Left lobe of liver (tissue), 2 donors: ENCODE measurements at regions not wholly inside any gene's neighbourhood (a gene's known extent, or its start where the extent isn't known, plus 50 kb on each side); places are given as distances from the start of the nearest gene placed in this dataset.
"Not testable (repeated sequence)": the region's sequence is repeated elsewhere in the genome, so short reads cannot be mapped to it uniquely, and the experiment has no call there.

ENCODE experiments used
- ATAC-seq: fragments of 200-7000 bp; cut with Tn5 transposase; one replicate; pipeline ENCODE4 v1.9.1; 2020; ENCODE audit warnings: mild to moderate bottlenecking, moderate library complexity
- DNase-seq: peaks from one replicate; pipeline ENCODE4 v3.0.0-alpha.2; 2020; ENCODE audit warnings: low spot score
- donor health status: DM: no; HTN: no; CAD: no; lungs with moderate emphysema.
- donor health status: DM: no; HTN: yes; CAD: no.

DNA sequence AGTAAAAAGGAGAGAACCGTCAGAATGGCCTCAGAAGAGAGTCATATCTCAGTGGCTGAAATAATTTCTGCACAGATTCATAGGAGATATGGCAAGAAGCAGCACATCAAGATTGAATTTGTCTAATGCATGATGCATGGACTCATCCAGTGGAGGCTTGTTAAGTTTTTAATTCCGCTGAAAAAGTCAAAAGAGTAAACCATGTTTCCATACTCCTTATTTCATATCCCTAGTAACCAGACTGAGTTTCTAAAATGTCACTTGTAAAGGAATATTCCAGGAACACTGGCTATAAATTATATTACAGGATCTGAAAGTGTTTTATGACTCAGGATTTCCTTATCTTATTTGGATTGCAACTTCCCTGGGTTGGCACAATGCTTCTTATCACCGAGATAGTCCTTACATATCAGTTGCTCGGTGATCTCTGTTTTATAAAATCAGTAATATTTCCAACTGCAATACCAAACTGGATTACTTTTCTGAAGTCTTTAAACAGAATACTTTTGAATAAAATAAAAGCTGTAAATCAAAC lies 180.2 kb upstream of the TSC22D1 start:
- DNase-seq = no peak

DNA sequence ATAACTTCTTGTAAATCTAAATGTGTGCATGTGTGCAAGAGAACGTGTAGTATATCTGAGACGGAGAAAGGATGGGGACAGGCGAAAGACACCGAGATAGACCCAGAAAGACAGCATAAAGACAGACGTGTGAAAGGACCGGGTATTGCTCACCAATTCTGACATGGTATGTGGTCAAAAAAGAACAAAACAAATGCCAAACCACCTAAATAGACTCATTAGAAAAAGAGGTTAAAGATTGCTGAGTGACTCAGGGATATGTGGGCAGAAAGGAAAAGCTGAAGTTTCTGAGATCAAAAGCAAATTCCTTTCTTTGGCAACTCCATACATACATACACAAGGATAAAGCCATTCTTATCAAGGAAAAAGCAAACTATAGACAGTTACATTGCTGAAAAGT lies 179.7 kb upstream of the TSC22D1 start:
- DNase-seq (no peak), ATAC-seq (no peak)

More for the DNA sequence above, 180.2 kb upstream of the TSC22D1 start:
- no peak for ATAC-seq

DNA sequence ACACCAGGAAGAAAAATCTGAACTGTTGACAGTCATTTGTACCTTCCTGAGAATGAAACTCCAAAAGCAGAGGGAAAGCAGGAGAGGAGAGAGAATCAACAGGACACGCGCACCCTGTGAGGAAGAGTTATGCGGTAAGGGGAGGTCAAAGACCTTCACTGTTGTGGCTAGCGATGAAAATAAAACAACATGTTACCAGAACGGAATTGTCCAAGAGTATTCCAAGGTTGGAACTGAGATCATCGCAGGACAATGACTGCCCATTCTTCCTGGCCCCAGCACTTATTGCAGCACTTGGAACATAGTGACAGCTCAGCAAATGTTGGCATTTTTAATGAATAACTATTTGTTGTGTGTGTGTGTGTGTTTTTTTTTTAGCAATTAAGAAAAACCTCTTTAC lies 176.0 kb upstream of the TSC22D1 start:
- DNase-seq (no peak), ATAC-seq (no peak)

DNA sequence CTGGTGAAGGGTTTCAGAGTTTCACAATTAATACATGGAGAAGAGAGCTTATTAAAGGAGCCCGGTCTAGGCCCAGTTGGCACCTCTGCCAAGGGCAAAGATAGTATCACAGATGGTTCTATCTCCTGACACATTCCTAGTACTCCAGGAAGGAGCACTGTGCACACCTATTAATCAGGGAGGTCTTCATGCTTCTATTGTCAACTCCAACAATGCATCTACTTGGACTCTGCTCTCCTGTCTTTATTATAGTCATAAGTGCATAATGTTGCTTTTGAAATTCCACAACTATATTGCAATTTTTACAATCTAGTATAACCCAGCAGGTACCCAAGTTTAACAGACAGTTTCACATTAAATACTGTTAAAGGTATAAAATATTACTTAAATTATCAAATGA lies 174.5 kb upstream of the TSC22D1 start:
- ATAC-seq = no peak
- no peak for DNase-seq

DNA sequence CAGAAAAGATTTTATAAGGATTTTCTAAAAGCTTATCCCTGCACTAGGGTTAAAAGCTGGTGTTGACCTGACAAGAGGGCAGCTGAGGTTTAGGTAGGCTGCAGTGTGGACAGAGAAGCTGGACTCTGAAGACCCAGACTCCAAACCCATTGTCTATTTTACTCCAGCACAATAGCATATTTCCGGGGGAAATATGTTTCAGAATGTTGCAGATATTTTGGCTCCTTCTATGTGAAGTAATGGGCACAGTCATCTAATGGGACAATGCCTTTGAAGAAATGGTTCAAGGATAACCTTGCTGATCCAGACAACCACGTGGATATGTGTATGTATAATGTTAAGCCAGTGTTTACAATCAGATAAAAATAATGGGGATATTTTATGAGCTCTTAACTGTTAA lies 173.8 kb upstream of the TSC22D1 start:
- no peak for ATAC-seq
- no peak for DNase-seq

DNA sequence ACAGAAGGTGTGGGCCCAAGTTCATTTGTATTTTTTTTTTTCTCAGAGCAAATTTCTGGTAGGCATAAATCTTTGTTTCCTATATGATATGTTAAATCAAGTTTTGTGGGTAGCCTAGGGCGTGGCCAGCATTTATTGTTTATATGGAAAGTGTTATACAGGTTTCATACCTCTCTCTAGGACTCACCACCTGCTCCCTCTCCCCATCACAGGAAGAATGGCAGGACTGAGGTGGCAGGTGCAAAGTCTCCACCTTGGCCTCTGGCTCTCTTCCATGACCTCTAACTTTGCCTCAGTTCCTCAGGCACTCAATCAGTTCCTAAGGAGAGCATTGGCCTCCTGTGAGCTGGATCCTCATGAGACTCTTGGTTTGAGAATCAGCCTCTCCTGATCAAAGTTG lies 172.3 kb upstream of the TSC22D1 start:
- no peak for DNase-seq
- ATAC-seq = no peak

DNA sequence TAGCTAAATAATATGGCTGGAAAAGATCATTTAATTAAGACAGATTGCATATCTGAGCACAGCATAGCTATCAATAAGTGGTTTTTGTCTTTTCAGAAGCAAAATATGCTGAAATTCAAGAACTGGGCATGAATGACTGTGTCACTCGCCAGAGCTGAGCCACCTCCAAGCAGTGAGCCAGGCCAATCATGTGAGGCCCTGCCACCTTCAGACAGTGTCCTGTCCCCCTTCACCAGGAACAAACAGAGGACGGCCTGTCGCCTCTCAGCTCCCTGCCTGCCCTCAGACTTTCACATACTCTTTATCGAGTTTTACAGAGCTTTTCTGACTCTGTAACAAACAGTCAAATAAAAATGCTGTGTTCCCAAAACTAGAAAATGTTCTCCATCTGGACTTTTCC lies 171.0 kb upstream of the TSC22D1 start:
- ATAC-seq = no peak
- no peak for DNase-seq

DNA sequence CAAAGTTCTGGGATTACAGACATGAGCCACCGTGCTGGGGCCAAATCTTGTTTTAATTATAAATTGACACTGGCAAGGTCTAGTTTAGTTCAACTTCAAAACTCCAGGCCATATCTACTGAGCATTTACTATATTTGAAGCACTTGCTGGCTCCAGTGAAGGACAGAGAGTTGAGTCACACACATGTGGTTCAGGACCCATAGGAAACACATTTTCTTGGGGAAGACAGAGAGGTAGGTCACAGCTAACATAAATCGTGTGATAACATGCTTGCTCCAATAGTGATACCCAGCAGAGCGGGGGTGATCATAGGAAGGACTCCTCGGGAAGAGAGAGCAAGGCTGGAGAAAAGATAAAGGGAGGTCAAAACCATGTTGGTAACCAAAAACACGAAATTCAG lies 170.6 kb upstream of the TSC22D1 start:
- DNase-seq (no peak), ATAC-seq (no peak)

DNA sequence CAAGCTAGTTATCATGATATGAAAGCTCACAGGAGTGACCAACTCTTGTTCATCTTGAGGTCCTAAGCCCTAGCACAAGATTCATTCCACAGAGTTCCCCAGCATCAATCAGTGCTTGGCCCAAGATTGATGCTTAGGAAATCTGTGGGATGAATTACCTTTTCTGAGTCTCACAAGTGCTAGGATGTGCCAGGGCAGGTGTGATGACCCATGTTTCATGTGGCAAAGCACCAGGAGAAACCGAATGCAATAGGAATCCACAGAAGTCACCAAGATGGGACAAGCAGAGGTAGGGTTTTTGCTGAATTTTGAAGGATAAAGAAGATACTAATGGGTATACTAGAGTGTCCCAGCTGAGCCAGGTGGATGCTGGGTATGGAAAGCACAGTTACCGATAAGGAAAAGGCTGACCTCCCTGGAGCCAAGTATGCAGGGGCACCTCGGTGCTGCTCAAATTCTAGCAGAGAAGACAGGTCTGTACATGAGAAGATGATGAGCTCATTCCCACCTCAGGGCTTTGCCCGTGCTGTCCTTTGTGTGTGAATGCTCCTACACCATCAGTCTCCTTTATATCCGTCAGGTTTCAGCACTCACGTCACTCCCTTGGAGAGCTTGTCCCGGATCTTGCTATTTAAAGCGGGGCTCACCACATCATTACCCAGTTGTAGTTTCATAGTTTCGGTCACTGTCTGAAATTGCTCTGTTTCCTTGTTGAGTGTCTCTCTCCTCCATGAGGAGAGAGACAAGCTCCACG lies 168.9 kb upstream of the TSC22D1 start:
- DNase-seq (no peak), ATAC-seq (no peak)

DNA sequence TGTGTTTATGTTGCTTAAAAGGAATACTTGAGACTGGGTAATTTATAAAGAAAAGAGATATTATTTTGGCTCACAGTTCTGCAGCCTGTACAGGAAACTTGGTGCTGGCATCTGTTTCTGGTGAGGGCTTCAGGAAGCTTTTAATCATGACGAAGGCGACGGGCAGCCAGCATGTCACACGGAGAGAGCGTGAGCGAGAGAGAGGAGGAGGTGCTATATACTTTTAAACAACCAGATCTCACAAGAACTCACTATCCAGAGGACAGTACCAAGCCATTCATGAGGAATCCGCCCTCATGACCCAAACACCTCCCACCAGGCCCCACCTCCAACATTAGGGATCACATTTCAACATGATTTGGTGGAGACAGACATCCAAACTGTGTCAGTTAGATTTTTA lies 163.4 kb upstream of the TSC22D1 start:
- no peak for DNase-seq
- no peak for ATAC-seq

DNA sequence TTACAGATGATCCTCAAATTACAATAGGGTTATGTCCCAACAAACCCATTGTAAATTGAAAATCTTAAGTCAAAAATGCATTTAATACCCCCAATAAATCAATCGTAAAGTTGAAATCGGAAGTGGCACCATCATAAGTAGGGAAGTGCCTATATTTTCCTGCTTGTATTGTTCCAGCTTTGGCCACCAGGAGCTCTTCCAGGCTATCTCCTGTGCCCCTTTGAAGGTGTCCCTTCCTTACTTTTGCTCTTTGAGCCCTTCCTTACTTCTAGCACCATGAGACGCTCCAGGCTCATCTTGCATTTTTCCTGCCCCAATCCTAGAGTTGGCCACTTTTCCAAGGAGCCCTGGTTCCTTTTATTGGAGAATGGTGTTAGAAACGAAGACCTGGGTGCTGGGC lies 163.0 kb upstream of the TSC22D1 start:
- DNase-seq (no peak), ATAC-seq (no peak)

DNA sequence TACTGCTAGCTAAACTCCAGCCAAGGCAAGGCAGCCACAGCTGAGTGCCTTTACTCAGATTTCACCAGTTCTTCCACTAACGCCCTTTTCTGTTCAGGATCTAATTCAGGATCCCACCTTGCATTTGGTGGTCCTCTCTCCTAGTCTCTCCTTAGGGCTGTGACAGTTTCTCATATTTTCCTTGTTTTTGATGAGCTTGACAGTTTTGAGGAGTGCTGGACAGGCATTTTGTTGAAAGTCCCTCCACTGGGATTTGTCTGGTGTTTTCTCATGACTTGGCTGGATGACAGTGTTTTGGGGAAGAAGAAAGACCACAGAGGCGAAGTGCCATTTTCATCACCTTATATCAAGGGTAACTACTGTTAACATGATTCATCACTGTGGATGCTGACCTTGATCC lies 162.3 kb upstream of the TSC22D1 start:
- no peak for ATAC-seq
- no peak for DNase-seq

DNA sequence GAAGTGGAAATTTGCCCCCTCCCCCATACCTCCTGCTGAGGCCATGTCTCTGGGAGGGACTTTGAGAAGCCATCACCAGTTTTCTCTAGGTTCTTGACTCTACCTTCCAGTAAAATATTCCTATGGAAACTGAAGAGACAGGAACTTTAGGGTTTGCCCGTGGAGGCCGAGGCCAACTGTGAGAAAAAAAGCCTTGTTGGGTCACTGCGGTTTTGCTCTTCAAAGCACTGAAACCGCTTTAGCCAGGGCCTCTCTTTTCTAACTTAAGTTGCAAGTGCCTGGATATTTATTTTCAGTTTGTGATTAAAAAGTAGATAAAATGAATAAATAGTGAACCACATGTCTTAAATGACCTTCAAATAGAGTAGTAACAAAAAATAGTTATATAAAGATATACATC lies 159.7 kb upstream of the TSC22D1 start:
- no peak for DNase-seq
- no peak for ATAC-seq

DNA sequence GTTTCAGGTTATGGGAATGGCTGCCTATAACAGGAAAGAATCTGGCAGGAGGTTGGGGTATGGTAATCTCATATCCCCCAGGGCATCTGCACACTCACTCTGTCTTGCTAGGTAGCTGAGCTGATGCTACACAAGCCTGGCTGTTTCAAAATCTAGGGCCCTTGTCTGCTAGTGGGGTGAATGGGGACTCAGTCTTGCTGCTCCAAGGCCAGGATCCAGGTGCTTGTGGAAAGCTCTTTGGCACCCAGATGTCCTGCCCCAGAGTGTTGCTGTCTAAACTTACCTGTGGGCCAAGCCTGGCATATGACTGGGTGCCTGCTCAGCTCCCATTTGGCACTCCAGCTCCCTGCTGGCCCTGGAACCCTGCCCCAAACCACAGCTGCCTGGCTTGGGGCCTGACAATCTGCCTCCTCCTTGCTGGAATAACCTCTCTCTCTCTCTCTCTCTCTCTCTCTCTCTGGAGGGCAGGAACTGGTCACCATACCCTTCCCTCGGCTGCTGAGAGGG lies 158.1 kb upstream of the TSC22D1 start:
- no peak for DNase-seq
- no peak for ATAC-seq

DNA sequence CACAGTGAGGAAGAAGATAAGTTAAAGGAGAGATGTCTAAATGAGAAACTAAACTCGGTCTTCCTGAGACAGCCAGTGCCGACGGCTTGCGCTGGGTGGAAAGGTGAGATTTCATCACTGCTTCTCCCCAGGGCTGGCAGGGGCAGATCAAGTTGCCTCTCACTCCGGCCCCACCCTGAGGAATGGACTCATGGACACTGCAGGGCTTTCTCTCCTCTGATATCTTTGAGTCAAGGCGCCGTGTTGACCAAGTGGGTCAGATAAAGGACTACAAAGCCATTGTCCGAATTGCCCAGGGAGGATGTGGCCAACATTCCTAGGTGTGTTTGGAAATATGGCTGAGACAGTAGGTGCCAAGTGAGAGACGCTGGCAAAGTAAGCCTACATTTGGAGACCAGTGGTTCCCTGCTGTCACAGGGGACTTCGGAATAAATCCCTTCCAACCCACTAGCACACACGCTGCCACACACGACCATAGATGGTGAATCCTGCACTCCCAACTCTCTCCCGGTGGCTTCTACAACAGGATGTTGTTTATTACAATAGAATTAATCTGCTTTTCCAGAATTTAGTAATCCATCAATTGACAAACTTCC lies 156.5 kb upstream of the TSC22D1 start:
- DNase-seq = no peak
- ATAC-seq = no peak

DNA sequence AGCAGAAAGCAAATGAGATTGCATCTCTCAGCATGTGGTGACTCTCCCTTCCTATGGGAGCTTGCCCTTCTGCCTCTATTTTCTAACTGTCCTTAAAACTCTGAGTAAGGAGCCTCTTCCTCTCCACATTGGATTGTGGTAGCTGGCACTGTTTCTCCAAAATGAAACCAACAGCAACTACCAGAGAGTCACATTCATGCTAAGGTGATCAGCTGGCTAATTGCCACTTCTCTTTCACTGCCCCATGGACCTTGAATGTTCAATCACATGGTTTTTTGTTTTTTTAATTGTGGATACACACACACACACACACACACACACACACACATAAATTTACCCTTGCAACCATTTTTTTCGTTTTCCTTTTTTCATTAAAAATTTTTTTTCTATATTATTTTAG lies 154.7 kb upstream of the TSC22D1 start:
- ATAC-seq = no peak
- DNase-seq = no peak

DNA sequence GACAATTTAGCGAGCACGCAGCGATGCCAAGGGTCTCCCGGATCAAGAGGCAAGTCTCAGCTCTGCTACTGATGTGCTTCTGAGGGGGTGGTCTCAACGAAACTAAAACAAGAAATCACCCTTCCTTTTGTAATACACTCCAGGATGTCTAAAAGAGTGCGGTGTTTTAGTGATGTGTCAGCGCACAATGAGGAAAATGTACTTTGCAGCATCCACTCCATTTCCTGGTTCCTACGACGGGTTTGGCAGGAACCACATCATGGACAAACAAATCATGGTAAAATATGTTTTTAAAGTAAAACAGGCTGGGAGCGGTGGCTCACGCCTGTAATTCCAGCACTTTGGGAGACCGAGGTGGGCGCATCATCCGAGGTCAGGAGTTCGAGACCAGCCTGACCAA lies 154.0 kb upstream of the TSC22D1 start:
- no peak for DNase-seq

DNA sequence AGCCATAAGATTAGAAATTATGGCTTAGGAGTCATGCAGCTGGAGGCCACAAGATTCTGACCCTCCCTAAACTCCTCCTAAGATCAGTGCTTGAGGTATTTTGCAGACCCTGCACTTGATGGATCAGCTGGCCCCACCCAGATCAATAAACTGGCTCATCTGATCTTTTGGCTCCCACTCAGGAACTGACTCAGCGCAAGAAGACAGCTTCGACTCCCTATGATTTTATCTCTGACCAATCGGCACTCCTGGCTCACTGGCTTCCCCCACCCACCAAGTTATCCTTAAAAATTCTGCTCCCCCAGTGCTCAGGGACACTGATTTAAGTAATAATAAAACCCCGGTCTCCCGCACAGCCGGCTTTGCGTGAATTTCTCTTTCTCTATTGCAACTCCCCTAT lies 151.5 kb upstream of the TSC22D1 start:
- DNase-seq, ATAC-seq: not testable (repeated sequence)

More for the DNA sequence above, 154.0 kb upstream of the TSC22D1 start:
- ATAC-seq = no peak

DNA sequence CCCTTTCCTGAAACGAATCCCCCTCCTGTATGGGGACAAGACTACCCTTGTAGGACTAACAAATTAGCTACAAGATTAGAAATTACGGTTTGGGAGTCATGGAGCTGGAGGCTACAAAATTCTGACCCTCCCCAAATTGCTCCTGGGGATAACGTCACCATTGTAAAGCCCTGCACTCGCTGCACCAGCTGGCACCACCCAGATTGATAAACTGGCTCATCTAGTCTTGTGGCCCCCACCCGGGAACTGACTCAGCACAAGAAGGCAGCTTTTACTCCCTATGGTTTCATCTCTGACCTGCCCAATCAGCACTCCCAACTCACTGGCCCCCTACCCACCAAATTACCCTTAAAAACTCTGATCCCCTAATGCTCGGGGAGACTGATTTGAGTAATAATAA lies 150.6 kb upstream of the TSC22D1 start:
- no peak for ATAC-seq
- DNase-seq = no peak

DNA sequence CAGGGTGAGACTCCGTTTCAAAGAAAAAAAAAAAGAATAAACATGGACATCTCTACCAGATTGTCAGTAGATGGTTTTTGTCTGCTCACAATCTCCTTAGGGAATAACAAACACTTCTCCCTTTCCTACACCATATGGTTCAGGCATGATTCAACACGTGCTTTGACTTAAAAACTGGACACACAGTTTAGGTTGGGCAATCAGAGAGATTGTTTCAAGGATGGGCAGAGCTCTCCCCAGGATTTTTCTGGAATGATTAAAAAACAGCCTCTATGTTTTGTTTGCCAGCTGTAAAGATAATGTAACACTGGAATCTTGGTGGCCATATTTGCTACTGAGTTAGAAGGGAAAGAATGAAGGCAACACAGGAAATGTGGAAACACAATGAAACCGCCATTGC lies 150.1 kb upstream of the TSC22D1 start:
- ATAC-seq = no peak

DNA sequence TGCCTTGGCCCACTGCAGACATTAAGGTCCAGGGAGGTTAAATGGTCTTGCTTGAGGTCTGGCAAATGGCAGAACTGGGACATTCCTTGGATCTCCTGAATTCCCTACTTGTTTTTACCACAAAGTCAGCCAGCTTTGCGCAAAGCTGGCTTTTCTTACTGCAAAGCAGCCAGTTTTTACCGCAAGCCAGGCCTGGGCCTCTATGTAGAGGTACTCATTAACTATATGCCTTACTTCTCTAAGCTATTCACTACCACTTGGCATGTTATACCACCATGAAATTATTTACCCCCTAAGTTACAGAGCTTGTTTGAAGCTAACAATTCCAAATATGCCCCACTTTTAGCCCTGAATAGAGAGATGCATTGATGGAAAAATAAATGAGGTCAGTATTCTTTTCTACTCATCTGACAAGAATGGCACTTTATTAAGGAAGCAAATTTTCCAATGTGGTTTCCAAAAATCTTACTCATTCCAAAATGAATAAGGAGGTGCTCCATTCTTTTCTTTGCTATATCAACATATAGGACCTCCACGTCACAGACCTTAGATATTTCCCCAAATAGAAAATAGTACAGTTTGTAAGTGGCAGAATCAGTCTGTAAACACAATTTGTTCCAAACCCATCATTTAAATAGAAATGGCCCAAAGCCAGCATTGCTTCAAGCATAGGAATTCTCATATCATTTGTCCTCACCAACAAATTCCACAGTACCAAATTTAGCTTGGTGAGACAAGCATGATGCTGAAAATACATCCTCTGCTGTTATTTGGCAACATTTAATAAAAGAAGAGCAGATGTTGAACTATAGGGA lies 143.9 kb upstream of the TSC22D1 start:
- ATAC-seq = no peak
- DNase-seq = no peak

More for the DNA sequence above, 150.1 kb upstream of the TSC22D1 start:
- DNase-seq = no peak

DNA sequence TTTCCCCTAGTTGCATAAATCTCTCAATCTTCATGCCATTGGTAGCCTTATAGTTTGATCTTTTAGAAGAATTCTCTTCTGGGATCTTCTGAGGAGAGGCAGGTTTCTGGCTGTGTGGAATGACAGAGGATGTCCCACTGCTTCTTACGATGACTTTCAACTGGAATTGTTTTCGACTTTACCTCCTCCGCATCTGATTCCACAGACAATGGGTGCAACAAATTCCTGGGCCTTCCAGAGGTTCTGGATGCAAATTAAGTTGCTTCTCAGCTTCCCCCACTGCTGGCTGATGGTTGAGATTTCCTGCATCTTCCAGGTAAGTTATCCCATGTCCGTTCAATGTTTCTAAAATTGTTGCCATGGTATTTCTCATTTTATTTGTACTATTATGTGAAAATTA lies 142.3 kb upstream of the TSC22D1 start:
- no peak for ATAC-seq

More for the DNA sequence above, 142.3 kb upstream of the TSC22D1 start:
- DNase-seq = no peak
